Stomach (tissue), 8 donors: ENCODE measurements at regions not wholly inside any gene's neighbourhood (a gene's known extent, or its start where the extent isn't known, plus 50 kb on each side); places are given as distances from the start of the nearest gene placed in this dataset.

Experiments used
- DNase-seq, 2 donors: peaks; one replicate each; pipeline versions ENCODE4 v3.0.0 to v3.0.0-alpha.2; 2013 to 2019
- H3K27ac ChIP-seq, 5 donors: fragments of 200-600 bp in 4 of 5; sonication (generic) in 4 of 5; one replicate each; pipeline ENCODE4 v1.5.1; 2013 to 2019; ENCODE audit warnings: mild to moderate bottlenecking in 1 of 5, moderate library complexity in 1 of 5
- H3K27me3 ChIP-seq, 3 donors: fragments of 200-600 bp; sonication (generic); one replicate each; pipeline ENCODE4 v1.5.1; 2017 to 2019; ENCODE audit warnings: mixed run types in 1 of 3
- H3K36me3 ChIP-seq, 4 donors: fragments of 200-600 bp; sonication (generic); 1 replicate in 3 of 4; 2 replicates in 1 of 4; pipeline ENCODE4 v1.5.1; 2016 to 2019
- H3K4me1 ChIP-seq, 4 donors: fragments of 200-600 bp; sonication (generic); one replicate each; pipeline ENCODE4 v1.5.1; 2016 to 2019
- H3K4me3 ChIP-seq, 4 donors: fragments of 200-600 bp; sonication (generic) in 3 of 4; one replicate each; pipeline ENCODE4 v1.5.1; 2016 to 2019; ENCODE audit warnings: mild to moderate bottlenecking in 1 of 4
- H3K9me3 ChIP-seq, 4 donors: fragments of 200-600 bp; sonication (generic); one replicate each; pipeline ENCODE4 v1.5.1; 2016 to 2019
- EP300 ChIP-seq: sonication (generic); formaldehyde crosslinking; IDR thresholded peaks from one replicate; pipeline ENCODE4 v1.6.1; 2017; ENCODE audit warnings: antibody characterized with exemption
- POLR2A ChIP-seq, 4 donors: fragments of 450-650 bp; IDR thresholded peaks; one replicate each; pipeline ENCODE4 v1.6.1; 2016; ENCODE audit warnings: antibody characterized with exemption in 4 of 4, control low read depth in 2 of 4, mild to moderate bottlenecking in 1 of 4, moderate library complexity in 1 of 4
- POLR2AphosphoS5 ChIP-seq, 3 donors: sonication (generic); formaldehyde crosslinking; IDR thresholded peaks; one replicate each; pipeline ENCODE4 v1.6.1; 2016; ENCODE audit warnings: antibody characterized with exemption in 3 of 3
- WGBS, 5 donors: extraction: QIAGEN DNeasy Blood & Tissue Kit in 3 of 5; methylation state at CpG; one replicate each; pipeline versions ENCODE4 v1.1.5 to v1.1.7; 2013 to 2018; 5-methylcytosine and 5-hydroxymethylcytosine counted together
- intact Hi-C: fragments of 100-400 bp; cut with DNase I; formaldehyde crosslinking; loops from one replicate; pipeline ENCODE4 v1.15.1; 2023; ENCODE audit warnings: low total_unique reads
- TF ChIP-seq, protein P1 (sequence below), 7 experiments: fragments of 450-650 bp in 4 of 7; fragments of 200-600 bp in 3 of 7; sonication (generic) in 3 of 7; IDR thresholded peaks; one replicate each; pipeline ENCODE4 v1.5.1; 2016 to 2019; ENCODE audit warnings: antibody characterized with exemption in 7 of 7, control low read depth in 2 of 7, mild to moderate bottlenecking in 1 of 7
- donor health status: healthy with polysubstance abuse.
- donor health status: Bipolar disorder and iron deficiency.
- donor health status: healthy.

DNA sequence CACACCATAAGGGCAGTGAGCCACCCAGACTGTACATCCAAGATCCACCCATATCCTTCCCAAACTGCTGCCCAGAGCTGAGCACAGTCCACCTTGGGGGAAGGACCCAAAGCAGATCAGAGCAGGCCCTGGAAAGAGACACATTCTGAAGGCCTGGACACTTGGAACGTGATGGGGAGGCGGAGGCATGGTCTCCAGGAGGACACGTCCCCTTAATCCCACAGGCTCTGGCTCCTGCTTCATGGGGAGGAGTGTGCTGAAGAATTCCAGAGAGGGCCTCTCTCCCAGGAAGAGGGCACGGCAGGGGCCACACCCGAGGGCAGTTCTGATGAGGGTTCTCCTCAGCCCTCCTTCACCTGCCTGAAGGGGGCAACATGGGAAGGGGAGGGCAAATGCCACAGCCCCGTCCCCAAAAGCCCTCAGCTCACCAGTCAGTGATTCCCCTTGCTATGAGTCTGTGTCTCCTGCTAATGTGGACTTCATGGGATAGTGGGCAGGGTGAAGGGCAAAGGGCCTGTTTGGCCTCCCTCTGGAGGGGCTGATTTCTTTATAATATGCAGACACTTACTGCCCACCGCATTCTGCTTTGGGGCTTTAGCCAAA, 276.8 kb downstream of the ENC1 start:
- intact Hi-C loops = no loop called here

DNA sequence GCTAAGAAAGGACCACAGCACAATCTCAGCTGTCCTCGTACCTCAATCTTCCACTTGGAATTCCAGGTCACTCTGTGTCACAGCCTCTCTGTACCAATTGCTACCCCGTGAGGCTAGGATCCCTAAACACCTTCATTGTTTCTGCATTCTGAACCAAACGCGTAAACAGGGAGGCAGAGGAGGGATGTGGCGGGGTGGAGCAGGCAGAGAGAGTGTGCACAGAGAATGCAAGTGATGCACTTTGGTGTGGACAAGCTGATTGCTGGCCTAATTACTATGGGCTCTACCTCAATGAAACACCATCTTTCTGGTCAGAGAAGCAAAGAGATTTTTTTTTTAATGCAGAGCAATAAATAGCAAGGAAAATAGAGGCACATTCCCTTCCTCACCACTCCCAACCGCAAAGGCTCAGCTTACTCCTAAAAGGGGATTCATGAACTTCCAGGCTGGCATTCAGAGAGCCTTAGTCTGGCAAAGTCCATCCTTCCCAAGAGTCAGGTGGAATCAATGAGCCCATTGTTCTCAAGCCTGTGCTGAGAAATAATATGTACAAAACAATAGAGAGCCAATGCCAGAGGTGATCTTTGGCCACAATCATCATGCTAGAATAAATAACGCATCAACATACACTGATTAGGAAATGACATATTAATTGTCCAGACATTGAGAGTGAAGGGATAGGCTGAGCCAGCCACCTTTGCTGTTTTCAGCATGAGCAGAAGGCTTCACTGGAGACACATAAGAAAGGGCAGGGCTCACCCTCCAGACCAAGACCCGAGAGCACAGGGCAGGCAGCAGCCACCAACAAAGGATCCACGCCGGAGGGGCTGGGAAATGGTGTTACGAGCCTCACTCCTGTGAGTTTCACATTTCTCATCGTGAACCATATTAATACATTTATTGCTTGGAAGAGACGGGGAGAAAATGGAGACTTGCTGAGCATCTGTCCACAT, 278.8 kb downstream of the ENC1 start:
- H3K27ac ChIP-seq = no peak overlapping the region
- no peak for TF ChIP-seq EP300
- no peak for TF ChIP-seq POLR2AphosphoS5 (IDR thresholded peaks at IDR 0.05)
- TF ChIP-seq, protein P1, sequence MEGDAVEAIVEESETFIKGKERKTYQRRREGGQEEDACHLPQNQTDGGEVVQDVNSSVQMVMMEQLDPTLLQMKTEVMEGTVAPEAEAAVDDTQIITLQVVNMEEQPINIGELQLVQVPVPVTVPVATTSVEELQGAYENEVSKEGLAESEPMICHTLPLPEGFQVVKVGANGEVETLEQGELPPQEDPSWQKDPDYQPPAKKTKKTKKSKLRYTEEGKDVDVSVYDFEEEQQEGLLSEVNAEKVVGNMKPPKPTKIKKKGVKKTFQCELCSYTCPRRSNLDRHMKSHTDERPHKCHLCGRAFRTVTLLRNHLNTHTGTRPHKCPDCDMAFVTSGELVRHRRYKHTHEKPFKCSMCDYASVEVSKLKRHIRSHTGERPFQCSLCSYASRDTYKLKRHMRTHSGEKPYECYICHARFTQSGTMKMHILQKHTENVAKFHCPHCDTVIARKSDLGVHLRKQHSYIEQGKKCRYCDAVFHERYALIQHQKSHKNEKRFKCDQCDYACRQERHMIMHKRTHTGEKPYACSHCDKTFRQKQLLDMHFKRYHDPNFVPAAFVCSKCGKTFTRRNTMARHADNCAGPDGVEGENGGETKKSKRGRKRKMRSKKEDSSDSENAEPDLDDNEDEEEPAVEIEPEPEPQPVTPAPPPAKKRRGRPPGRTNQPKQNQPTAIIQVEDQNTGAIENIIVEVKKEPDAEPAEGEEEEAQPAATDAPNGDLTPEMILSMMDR (IDR thresholded peaks at IDR 0.05) = no peak
- TF ChIP-seq POLR2A (IDR thresholded peaks at IDR 0.05) = no peak

More for the DNA sequence above, 276.8 kb downstream of the ENC1 start:
- Histone ChIP-seq H3K27me3 (no peaks in the 10 kb centered on the region), H3K9me3 (peaks cover 0 to 8% (median 4%) of the 10 kb centered on the region in 4 donors), H3K27ac (no peak overlapping the region), H3K4me1 (peaks cover 0 to 12% (median 0%) of the 10 kb centered on the region in 4 donors), H3K36me3 (no peaks in the 10 kb centered on the region), H3K4me3 (no peak overlapping the region)
- TF ChIP-seq POLR2AphosphoS5 (IDR thresholded peaks at IDR 0.05) = no peak
- TF ChIP-seq, protein P1 (IDR thresholded peaks at IDR 0.05) = no peak
- no peak for TF ChIP-seq POLR2A (IDR thresholded peaks at IDR 0.05)
- TF ChIP-seq EP300 = no peak
- no peak for DNase-seq
- 88 to 95% (median 92%) methylated on average over 6 to 7 of the region's 7 CpGs for WGBS, 5 donors

DNA sequence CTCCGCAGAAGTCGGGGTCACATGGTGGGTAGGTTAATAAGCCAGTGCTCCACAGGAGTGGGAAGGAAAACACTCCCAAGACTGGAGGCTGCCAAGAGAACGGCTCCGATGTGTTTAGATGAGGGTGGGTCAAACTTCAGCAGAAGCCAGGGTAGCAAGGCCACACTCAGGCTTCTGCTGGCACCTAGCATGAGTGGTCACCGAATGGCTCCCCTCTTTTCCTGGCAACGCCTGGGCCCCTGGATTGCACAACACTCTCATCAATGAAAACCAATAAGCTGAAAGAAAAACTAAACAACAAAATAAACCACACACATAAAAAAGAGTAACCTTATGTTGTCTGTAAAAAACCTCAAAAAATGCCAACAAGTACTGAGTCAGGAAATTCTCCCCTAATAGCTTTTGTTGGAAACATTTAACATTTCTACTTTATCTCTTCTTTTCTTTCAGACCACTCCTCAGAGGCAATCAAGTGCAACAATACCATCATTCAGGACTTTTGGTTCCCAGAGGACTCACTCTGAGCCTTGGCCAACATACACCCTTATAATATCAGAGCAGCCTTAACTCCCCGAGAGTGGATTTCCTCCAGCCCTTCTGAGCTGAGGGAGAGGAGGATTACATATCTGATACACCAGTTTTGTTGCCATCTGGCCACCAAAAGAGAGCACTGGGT, 279.9 kb downstream of the ENC1 start:
- Histone ChIP-seq H3K4me3 (no peak overlapping the region), H3K27ac (no peak overlapping the region), H3K4me1 (peaks cover 0 to 14% (median 1%) of the 10 kb centered on the region in 4 donors), H3K36me3 (no peaks in the 10 kb centered on the region), H3K9me3 (peaks cover 0 to 4% (median 1%) of the 10 kb centered on the region in 4 donors), H3K27me3 (no peaks in the 10 kb centered on the region)
- DNase-seq = no peak
- intact Hi-C loops = no loop called here
- TF ChIP-seq EP300 (no peak), POLR2A (IDR thresholded peaks at IDR 0.05) (no peak), POLR2AphosphoS5 (IDR thresholded peaks at IDR 0.05) (no peak)
- TF ChIP-seq, protein P1 (IDR thresholded peaks at IDR 0.05) = no peak
- WGBS, 5 donors = 68 to 78% (median 73%) methylated on average over 7 of the region's 7 CpGs

More for the DNA sequence above, 278.8 kb downstream of the ENC1 start:
- no peak overlapping the region for H3K4me3 ChIP-seq
- WGBS, 5 donors = 64 to 82% (median 66%) methylated on average over 13 of the region's 13 CpGs
- intact Hi-C loops = no loop called here
- H3K27me3 ChIP-seq = no peaks in the 10 kb centered on the region
- H3K9me3 ChIP-seq = peaks cover 0 to 8% (median 4%) of the 10 kb centered on the region in 4 donors
- H3K36me3 ChIP-seq = no peaks in the 10 kb centered on the region
- peaks cover 0 to 10% (median 1%) of the 10 kb centered on the region in 4 donors for H3K4me1 ChIP-seq
- peak in 1 of 2 donors; percentile 68 for DNase-seq

DNA sequence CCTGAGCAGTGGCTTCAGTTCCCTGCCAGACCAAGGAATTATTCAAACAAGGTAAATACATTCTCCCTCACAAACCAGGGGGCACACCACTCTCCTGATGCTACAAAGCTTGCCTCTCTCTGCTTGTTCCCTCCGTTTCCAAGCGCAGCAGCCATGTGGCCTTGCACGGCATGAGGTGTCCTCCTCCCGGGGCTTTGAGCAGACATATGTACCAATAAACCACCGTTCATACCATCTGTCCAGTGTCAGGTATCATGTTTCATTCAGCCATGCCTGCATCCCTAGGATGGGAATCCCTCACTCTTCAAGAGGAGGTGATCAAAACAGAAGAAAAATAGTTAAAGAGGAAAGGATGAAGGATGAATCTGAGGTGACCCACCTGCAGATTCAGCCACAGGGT, 282.7 kb downstream of the ENC1 start:
- peaks cover 0 to 14% (median 1%) of the 10 kb centered on the region in 4 donors for H3K4me1 ChIP-seq
- TF ChIP-seq POLR2AphosphoS5 (IDR thresholded peaks at IDR 0.05) = no peak
- no peak for TF ChIP-seq EP300
- TF ChIP-seq POLR2A (IDR thresholded peaks at IDR 0.05) = no peak
- TF ChIP-seq, protein P1 (IDR thresholded peaks at IDR 0.05) = no peak
- intact Hi-C loops = no loop called here
- H3K36me3 ChIP-seq = no peaks in the 10 kb centered on the region
- peak in 1 of 2 donors; percentile 34 for DNase-seq
- H3K27ac ChIP-seq = no peak overlapping the region
- H3K9me3 ChIP-seq = no peaks in the 10 kb centered on the region
- whole genome bisulfite sequencing, 5 donors = 53 to 75% (median 61%) methylated on average over 5 of the region's 5 CpGs
- no peak overlapping the region for H3K4me3 ChIP-seq
- no peaks in the 10 kb centered on the region for H3K27me3 ChIP-seq
